ENCODE measurements at regions not wholly inside any gene's neighbourhood (a gene's known extent, or its start where the extent isn't known, plus 50 kb on each side); places are given as distances from the start of the nearest gene placed in this dataset.

DNA sequence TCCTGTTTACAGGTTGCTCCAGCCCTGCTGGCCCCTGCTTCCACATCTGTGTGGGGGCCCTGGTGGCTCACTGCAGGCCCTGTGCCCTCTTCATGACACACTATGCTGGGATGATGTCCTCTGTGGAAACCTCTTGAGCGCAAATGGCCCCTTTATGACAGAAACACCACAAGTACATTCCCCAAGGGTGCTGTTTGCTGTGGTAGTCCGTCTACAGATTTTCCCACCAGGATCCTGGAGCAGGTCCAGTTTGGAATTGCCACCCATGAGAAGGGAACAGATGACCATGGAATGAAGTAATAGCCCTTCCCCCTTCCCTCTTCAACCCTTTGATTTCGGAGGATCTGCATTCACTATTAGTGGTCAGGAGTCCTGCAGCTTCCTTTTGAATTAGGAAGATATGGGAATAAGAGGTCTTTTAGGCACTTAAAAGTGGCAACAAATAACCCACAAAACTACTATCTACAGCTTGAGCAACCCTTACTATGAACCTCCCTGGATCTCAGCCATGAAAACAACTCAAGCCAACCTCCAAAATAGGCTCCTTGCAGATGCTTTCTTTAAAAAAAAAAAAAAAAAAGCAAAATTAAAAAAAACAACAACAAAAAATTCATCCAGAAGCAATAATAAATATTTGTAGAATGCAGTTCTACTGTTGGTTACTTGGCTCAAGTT is 121.9 kb upstream of the TSPAN2 start:
- TF ChIP-seq POLR2A (IDR thresholded peaks at IDR 0.05) = no peak
- TF ChIP-seq, protein P1, sequence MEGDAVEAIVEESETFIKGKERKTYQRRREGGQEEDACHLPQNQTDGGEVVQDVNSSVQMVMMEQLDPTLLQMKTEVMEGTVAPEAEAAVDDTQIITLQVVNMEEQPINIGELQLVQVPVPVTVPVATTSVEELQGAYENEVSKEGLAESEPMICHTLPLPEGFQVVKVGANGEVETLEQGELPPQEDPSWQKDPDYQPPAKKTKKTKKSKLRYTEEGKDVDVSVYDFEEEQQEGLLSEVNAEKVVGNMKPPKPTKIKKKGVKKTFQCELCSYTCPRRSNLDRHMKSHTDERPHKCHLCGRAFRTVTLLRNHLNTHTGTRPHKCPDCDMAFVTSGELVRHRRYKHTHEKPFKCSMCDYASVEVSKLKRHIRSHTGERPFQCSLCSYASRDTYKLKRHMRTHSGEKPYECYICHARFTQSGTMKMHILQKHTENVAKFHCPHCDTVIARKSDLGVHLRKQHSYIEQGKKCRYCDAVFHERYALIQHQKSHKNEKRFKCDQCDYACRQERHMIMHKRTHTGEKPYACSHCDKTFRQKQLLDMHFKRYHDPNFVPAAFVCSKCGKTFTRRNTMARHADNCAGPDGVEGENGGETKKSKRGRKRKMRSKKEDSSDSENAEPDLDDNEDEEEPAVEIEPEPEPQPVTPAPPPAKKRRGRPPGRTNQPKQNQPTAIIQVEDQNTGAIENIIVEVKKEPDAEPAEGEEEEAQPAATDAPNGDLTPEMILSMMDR (IDR thresholded peaks at IDR 0.05) = no peak

All from Peyer's patch (tissue), 4 donors.